Tibial artery (tissue), 4 donors: ENCODE measurements at regions not wholly inside any gene's neighbourhood (a gene's known extent, or its start where the extent isn't known, plus 50 kb on each side); places are given as distances from the start of the nearest gene placed in this dataset.

Experiments used
- DNase-seq, 2 donors: peaks; one replicate each; pipeline ENCODE4 v3.0.0-alpha.2; 2019
- H3K27ac ChIP-seq, 2 donors: fragments of 200-600 bp; sonication (generic) in 1 of 2; 1 replicate in 1 of 2; 2 replicates in 1 of 2; pipeline ENCODE4 v1.5.1; 2018 to 2019; ENCODE audit warnings: mild to moderate bottlenecking in 1 of 2
- H3K27me3 ChIP-seq, 2 donors: fragments of 200-600 bp; sonication (generic) in 1 of 2; one replicate each; pipeline versions ENCODE4 v1.5.1 to v1.6.0; 2016 to 2019
- H3K36me3 ChIP-seq, 3 donors: fragments of 200-600 bp; sonication (generic) in 2 of 3; one replicate each; pipeline ENCODE4 v1.5.1; 2016 to 2019; ENCODE audit warnings: mild to moderate bottlenecking in 2 of 3
- H3K4me1 ChIP-seq, 4 donors: fragments of 200-600 bp; sonication (generic) in 2 of 4; 1 replicate in 3 of 4; 2 replicates in 1 of 4; pipeline ENCODE4 v1.5.1; 2016 to 2019
- H3K4me3 ChIP-seq, 2 donors: fragments of 200-600 bp; sonication (generic) in 1 of 2; 1 replicate in 1 of 2; 2 replicates in 1 of 2; pipeline ENCODE4 v1.5.1; 2018 to 2019; ENCODE audit warnings: mild to moderate bottlenecking in 2 of 2
- H3K9me3 ChIP-seq, 3 donors: fragments of 200-600 bp; sonication (generic) in 1 of 3; one replicate each; pipeline ENCODE4 v1.5.1; 2016 to 2019
- CTCF ChIP-seq, 2 experiments: fragments of 200-600 bp in 1 of 2; fragments of 450-650 bp in 1 of 2; IDR thresholded peaks; one replicate each; pipeline ENCODE4 v1.5.1; 2017 to 2019; ENCODE audit warnings: antibody characterized with exemption in 2 of 2, mild to moderate bottlenecking in 1 of 2, moderate library complexity in 1 of 2
- intact Hi-C: fragments of 100-400 bp; cut with DNase I; formaldehyde crosslinking; loops from one replicate; pipeline ENCODE4 v1.15.0; 2023; ENCODE audit warnings: low total_unique reads

- Histone ChIP-seq H3K36me3 (no peaks in the 10 kb centered on the region), H3K4me3 (no peak overlapping the region), H3K9me3 (no peaks in the 10 kb centered on the region), H3K4me1 (no peaks in the 10 kb centered on the region), H3K27ac (no peak overlapping the region), H3K27me3 (no peaks in the 10 kb centered on the region)
- TF ChIP-seq CTCF (IDR thresholded peaks at IDR 0.05): no peak
- no peak for DNase-seq
- intact Hi-C loops: no loop called here
Measured at GRCh38 chr10:55233090-55233489, 432.1 kb upstream of the PCDH15 start.

- no peak for DNase-seq
- no peak for TF ChIP-seq CTCF (IDR thresholded peaks at IDR 0.05)
- Histone ChIP-seq H3K4me3 (no peak overlapping the region), H3K4me1 (no peaks in the 10 kb centered on the region), H3K9me3 (no peaks in the 10 kb centered on the region), H3K27ac (no peak overlapping the region), H3K27me3 (no peaks in the 10 kb centered on the region), H3K36me3 (no peaks in the 10 kb centered on the region)
- intact Hi-C loops: no loop called here
Measured at GRCh38 chr10:55232553-55232952, 431.5 kb upstream of the PCDH15 start.

GRCh38 chr10:55227967-55228366 lies 426.9 kb upstream of the PCDH15 start:
- no peak for TF ChIP-seq CTCF (IDR thresholded peaks at IDR 0.05)
- H3K27ac ChIP-seq: no peak overlapping the region
- intact Hi-C loops: no loop called here
- H3K9me3 ChIP-seq: no peaks in the 10 kb centered on the region
- H3K27me3 ChIP-seq: no peaks in the 10 kb centered on the region
- H3K4me1 ChIP-seq: no peaks in the 10 kb centered on the region
- H3K4me3 ChIP-seq: no peak overlapping the region
- DNase-seq: no peak
- H3K36me3 ChIP-seq: no peaks in the 10 kb centered on the region

GRCh38 chr10:55224007-55224781 lies 423.2 kb upstream of the PCDH15 start:
- no peak overlapping the region for H3K27ac ChIP-seq
- no peak overlapping the region for H3K4me3 ChIP-seq

GRCh38 chr10:55223352-55223751 lies 422.3 kb upstream of the PCDH15 start:
- DNase-seq: no peak
- H3K27ac ChIP-seq: no peak overlapping the region
- intact Hi-C loops: no loop called here
- no peak for TF ChIP-seq CTCF (IDR thresholded peaks at IDR 0.05)
- no peaks in the 10 kb centered on the region for H3K36me3 ChIP-seq
- no peak overlapping the region for H3K4me3 ChIP-seq
- H3K9me3 ChIP-seq: no peaks in the 10 kb centered on the region
- H3K27me3 ChIP-seq: no peaks in the 10 kb centered on the region
- no peaks in the 10 kb centered on the region for H3K4me1 ChIP-seq

More at GRCh38 chr10:55224007-55224781, 423.2 kb upstream of the PCDH15 start:
- no peak for TF ChIP-seq CTCF (IDR thresholded peaks at IDR 0.05)
- Histone ChIP-seq H3K27me3 (no peaks in the 10 kb centered on the region), H3K36me3 (no peaks in the 10 kb centered on the region), H3K4me1 (no peaks in the 10 kb centered on the region), H3K9me3 (no peaks in the 10 kb centered on the region)
- DNase-seq: no peak
- intact Hi-C loops: no loop called here
